Prostate gland (tissue), 2 donors: ENCODE measurements at regions not wholly inside any gene's neighbourhood (a gene's known extent, or its start where the extent isn't known, plus 50 kb on each side); places are given as distances from the start of the nearest gene placed in this dataset.
A peak's percentile ranks its signal among the peaks of the same experiment; 100 is the strongest.

Source experiments
- CTCF ChIP-seq, 4 experiments: fragments of 200-600 bp in 2 of 4; fragments of 450-650 bp in 2 of 4; sonication (generic) in 2 of 4; IDR thresholded peaks; 1 replicate in 3 of 4; 2 replicates in 1 of 4; pipeline ENCODE4 v1.5.1; 2016 to 2019; ENCODE audit warnings: antibody characterized with exemption in 4 of 4, mild to moderate bottlenecking in 2 of 4, moderate library complexity in 2 of 4
- POLR2A ChIP-seq: fragments of 450-650 bp; IDR thresholded peaks from one replicate; pipeline ENCODE4 v1.6.1; 2016; ENCODE audit warnings: antibody characterized with exemption, mild to moderate bottlenecking

- TF ChIP-seq CTCF (IDR thresholded peaks at IDR 0.05) (peak in 3 of 4 experiments; percentile 20 to 51 (median 49)), POLR2A (no peak)
Observed at GRCh38 chr11:90434858-90435257, 212.0 kb upstream of the CHORDC1 start.
